Sigmoid colon (tissue), 4 donors: ENCODE measurements at regions not wholly inside any gene's neighbourhood (a gene's known extent, or its start where the extent isn't known, plus 50 kb on each side); places are given as distances from the start of the nearest gene placed in this dataset.

Experiments used
- POLR2A ChIP-seq, 2 donors: fragments of 450-650 bp; IDR thresholded peaks; one replicate each; pipeline ENCODE4 v1.6.1; 2016; ENCODE audit warnings: antibody characterized with exemption in 2 of 2, mild to moderate bottlenecking in 2 of 2, moderate library complexity in 2 of 2
- POLR2AphosphoS5 ChIP-seq, 4 donors: sonication (generic); formaldehyde crosslinking; IDR thresholded peaks; one replicate each; pipeline ENCODE4 v1.6.1; 2017; ENCODE audit warnings: antibody characterized with exemption in 4 of 4
- TF ChIP-seq, protein P1 (sequence below), 4 experiments: fragments of 450-650 bp in 3 of 4; fragments of 200-600 bp in 1 of 4; IDR thresholded peaks; one replicate each; pipeline ENCODE4 v1.5.1; 2016 to 2019; ENCODE audit warnings: antibody characterized with exemption in 4 of 4, mild to moderate bottlenecking in 3 of 4, moderate library complexity in 2 of 4

GRCh38 chrX:65406532-65406931 lies 128.1 kb downstream of the LAS1L start:
- TF ChIP-seq, protein P1, sequence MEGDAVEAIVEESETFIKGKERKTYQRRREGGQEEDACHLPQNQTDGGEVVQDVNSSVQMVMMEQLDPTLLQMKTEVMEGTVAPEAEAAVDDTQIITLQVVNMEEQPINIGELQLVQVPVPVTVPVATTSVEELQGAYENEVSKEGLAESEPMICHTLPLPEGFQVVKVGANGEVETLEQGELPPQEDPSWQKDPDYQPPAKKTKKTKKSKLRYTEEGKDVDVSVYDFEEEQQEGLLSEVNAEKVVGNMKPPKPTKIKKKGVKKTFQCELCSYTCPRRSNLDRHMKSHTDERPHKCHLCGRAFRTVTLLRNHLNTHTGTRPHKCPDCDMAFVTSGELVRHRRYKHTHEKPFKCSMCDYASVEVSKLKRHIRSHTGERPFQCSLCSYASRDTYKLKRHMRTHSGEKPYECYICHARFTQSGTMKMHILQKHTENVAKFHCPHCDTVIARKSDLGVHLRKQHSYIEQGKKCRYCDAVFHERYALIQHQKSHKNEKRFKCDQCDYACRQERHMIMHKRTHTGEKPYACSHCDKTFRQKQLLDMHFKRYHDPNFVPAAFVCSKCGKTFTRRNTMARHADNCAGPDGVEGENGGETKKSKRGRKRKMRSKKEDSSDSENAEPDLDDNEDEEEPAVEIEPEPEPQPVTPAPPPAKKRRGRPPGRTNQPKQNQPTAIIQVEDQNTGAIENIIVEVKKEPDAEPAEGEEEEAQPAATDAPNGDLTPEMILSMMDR (IDR thresholded peaks at IDR 0.05): no peak
- TF ChIP-seq POLR2A (IDR thresholded peaks at IDR 0.05): no peak
- TF ChIP-seq POLR2AphosphoS5 (IDR thresholded peaks at IDR 0.05): no peak
